ENCODE measurements at regions not wholly inside any gene's neighbourhood (a gene's known extent, or its start where the extent isn't known, plus 50 kb on each side); places are given as distances from the start of the nearest gene placed in this dataset.

DNA sequence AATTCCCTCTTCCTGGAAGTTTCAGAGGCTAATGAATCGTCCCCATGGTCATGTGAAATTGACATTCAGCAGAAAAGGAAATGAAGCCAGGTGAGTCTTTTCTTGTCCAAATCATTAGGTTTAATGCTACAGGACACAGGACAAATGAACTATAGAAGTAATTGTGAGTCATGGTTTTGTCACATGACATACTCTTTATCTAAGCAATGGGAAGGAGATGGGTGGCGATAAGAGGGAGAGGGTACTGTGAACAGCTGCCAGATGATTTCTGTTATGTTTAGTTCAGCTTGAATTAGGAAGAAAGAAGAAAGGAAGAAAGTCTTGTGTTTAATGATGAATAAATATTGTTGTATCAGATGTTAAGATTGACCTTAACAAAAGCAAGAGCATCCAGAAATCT lies 515.4 kb upstream of the ZNF717 start:
- ATAC-seq (no peak), DNase-seq (ENCODE audit: low read depth, low spot score) (no peak)
- ChIA-PET POLR2A (no interaction called here), CTCF (no interaction called here)
- no peak overlapping the region for H3K27ac ChIP-seq (ENCODE audit: low read length)
- no peak for TF ChIP-seq POLR2AphosphoS5 (IDR thresholded peaks at IDR 0.05; ENCODE audit: low read depth, low read length)
- TF ChIP-seq SIN3A (IDR thresholded peaks at IDR 0.05; ENCODE audit: borderline replicate concordance, insufficient read depth, low read depth, low read length): no peak
- TF ChIP-seq, protein P1, sequence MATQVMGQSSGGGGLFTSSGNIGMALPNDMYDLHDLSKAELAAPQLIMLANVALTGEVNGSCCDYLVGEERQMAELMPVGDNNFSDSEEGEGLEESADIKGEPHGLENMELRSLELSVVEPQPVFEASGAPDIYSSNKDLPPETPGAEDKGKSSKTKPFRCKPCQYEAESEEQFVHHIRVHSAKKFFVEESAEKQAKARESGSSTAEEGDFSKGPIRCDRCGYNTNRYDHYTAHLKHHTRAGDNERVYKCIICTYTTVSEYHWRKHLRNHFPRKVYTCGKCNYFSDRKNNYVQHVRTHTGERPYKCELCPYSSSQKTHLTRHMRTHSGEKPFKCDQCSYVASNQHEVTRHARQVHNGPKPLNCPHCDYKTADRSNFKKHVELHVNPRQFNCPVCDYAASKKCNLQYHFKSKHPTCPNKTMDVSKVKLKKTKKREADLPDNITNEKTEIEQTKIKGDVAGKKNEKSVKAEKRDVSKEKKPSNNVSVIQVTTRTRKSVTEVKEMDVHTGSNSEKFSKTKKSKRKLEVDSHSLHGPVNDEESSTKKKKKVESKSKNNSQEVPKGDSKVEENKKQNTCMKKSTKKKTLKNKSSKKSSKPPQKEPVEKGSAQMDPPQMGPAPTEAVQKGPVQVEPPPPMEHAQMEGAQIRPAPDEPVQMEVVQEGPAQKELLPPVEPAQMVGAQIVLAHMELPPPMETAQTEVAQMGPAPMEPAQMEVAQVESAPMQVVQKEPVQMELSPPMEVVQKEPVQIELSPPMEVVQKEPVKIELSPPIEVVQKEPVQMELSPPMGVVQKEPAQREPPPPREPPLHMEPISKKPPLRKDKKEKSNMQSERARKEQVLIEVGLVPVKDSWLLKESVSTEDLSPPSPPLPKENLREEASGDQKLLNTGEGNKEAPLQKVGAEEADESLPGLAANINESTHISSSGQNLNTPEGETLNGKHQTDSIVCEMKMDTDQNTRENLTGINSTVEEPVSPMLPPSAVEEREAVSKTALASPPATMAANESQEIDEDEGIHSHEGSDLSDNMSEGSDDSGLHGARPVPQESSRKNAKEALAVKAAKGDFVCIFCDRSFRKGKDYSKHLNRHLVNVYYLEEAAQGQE (IDR thresholded peaks at IDR 0.05; ENCODE audit: insufficient read depth in 1 of 2, low read depth in 2 of 2, low read length in 1 of 2): no peak
- TF ChIP-seq, protein P2, sequence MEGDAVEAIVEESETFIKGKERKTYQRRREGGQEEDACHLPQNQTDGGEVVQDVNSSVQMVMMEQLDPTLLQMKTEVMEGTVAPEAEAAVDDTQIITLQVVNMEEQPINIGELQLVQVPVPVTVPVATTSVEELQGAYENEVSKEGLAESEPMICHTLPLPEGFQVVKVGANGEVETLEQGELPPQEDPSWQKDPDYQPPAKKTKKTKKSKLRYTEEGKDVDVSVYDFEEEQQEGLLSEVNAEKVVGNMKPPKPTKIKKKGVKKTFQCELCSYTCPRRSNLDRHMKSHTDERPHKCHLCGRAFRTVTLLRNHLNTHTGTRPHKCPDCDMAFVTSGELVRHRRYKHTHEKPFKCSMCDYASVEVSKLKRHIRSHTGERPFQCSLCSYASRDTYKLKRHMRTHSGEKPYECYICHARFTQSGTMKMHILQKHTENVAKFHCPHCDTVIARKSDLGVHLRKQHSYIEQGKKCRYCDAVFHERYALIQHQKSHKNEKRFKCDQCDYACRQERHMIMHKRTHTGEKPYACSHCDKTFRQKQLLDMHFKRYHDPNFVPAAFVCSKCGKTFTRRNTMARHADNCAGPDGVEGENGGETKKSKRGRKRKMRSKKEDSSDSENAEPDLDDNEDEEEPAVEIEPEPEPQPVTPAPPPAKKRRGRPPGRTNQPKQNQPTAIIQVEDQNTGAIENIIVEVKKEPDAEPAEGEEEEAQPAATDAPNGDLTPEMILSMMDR (IDR thresholded peaks at IDR 0.05): no peak
- no peak for TF ChIP-seq TCF7L2 (IDR thresholded peaks at IDR 0.05; ENCODE audit: low read depth, low read length)
- H3K9me3 ChIP-seq (ENCODE audit: control insufficient read depth, insufficient read depth, low read depth, low read length): no peaks in the 10 kb centered on the region
- no TSS peak for BruUV-seq (replicated peaks)
- H3K36me3 ChIP-seq (ENCODE audit: control insufficient read depth, insufficient read depth, low read length): no peaks in the 10 kb centered on the region
- no peaks in the 10 kb centered on the region for H3K27me3 ChIP-seq (ENCODE audit: control insufficient read depth, insufficient read depth, low read length)
- intact Hi-C loops (cut with micrococcal nuclease; ENCODE audit: unreplicated experiment): no loop called here
- H3K4me1 ChIP-seq (ENCODE audit: control insufficient read depth, insufficient read depth, low read length): no peaks in the 10 kb centered on the region
- in situ Hi-C loops (cut with HindIII; ENCODE audit: low pct_unique_long_range_greater_than_20kb, low sequenced_read_pairs): no loop called here
- H3K4me3 ChIP-seq (ENCODE audit: low read depth in 2 of 2, low read length in 2 of 2): no peak overlapping the region

GRCh38 chr3:76307556-76307955 lies 522.2 kb upstream of the ZNF717 start:
- Histone ChIP-seq H3K4me1 (ENCODE audit: control insufficient read depth, insufficient read depth, low read length) (no peaks in the 10 kb centered on the region), H3K9me3 (ENCODE audit: control insufficient read depth, insufficient read depth, low read depth, low read length) (no peaks in the 10 kb centered on the region), H3K36me3 (ENCODE audit: control insufficient read depth, insufficient read depth, low read length) (no peaks in the 10 kb centered on the region), H3K27me3 (ENCODE audit: control insufficient read depth, insufficient read depth, low read length) (no peaks in the 10 kb centered on the region), H3K27ac (ENCODE audit: low read length) (no peak overlapping the region), H3K4me3 (ENCODE audit: low read depth in 2 of 2, low read length in 2 of 2) (no peak overlapping the region)
- DNase-seq (ENCODE audit: low read depth, low spot score) (no peak), ATAC-seq (no peak)
- ChIA-PET POLR2A (no interaction called here), CTCF (no interaction called here)
- in situ Hi-C loops (cut with HindIII; ENCODE audit: low pct_unique_long_range_greater_than_20kb, low sequenced_read_pairs) (no loop called here), intact Hi-C loops (cut with micrococcal nuclease; ENCODE audit: unreplicated experiment) (no loop called here)
- TF ChIP-seq TCF7L2 (IDR thresholded peaks at IDR 0.05; ENCODE audit: low read depth, low read length) (no peak), POLR2AphosphoS5 (IDR thresholded peaks at IDR 0.05; ENCODE audit: low read depth, low read length) (no peak), SIN3A (IDR thresholded peaks at IDR 0.05; ENCODE audit: borderline replicate concordance, insufficient read depth, low read depth, low read length) (no peak)
- TF ChIP-seq, protein P1 (IDR thresholded peaks at IDR 0.05; ENCODE audit: insufficient read depth in 1 of 2, low read depth in 2 of 2, low read length in 1 of 2): no peak
- TF ChIP-seq, protein P2 (IDR thresholded peaks at IDR 0.05): no peak
- no TSS peak for BruUV-seq (replicated peaks)

All from Panc1 (cell line).